HG02870 (cell line): ENCODE measurements at regions not wholly inside any gene's neighbourhood (a gene's known extent, or its start where the extent isn't known, plus 50 kb on each side); places are given as distances from the start of the nearest gene placed in this dataset.

ENCODE experiments used
- ATAC-seq: cut with Tn5 transposase; IDR thresholded peaks from one replicate; pipeline ENCODE4 v1.9.1; 2021; ENCODE audit warnings: mild to moderate bottlenecking, moderate library complexity; ENCODE audit not compliant: unreplicated experiment

DNA sequence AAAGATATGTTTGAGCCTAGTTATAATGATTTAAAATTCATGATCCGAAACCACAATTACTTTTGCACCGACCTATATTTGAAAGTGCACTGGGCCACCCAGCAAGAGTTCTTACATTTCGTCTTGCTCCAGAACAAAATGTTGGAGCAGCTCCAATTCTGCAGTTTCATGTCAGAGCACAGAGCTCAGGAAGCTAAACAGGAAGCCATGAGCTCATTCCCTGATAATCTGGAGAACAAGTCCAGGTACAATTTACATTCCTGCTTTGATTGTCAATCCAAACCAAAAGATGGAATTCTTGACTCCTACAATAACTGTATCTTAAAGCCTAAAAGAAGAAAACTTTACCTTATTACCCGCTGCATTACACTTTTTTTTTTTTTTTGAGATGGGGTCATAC is 131.8 kb downstream of the KCTD12 start:
- no peak for ATAC-seq

- no peak for ATAC-seq
These were observed 134.9 kb downstream of the KCTD12 start for GRCh38 chr13:76751278-76751677.

GRCh38 chr13:76750126-76750525 is 136.1 kb downstream of the KCTD12 start:
- no peak for ATAC-seq

DNA sequence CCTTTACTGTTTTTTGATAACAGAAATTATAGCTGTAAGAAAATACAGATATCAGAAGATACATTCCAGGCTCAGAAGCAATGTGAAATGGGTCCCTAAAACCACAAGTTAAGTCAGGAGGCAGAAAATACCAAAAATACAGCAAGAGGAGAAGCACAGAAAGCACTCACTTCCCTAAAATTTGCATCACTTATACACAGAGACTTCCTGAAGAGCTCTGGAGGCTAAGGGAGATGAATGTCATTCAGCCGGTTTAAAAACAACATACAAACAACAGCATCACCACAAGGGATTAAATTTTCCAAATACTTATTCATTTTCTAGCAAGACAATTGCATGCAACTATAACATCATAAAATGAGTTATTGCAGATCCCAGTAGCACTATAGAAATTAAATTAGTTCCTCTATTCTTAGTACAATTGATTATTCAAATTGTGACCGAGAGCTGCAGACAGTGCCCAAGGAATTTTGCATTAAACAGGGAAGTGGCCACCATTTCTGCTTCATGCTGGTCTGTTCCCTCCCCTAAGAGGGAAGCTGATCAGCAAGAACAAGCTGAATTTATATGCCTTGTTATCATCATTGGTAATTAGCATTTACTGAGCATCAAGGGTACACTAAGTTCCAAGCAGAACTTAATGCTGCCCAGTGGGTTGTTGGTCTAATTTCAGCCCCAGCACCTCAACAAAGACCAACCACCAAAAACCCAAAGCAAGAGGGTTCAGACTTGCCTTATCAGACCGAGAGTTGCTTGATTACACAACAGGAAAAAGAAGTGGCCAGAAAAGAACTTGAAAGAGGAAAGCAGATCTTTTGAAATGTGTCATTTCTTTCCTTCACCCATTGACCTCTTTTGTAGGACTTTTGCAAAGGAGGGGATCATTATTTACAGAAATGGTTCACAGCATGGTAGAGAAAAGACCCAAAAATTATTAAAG is 140.7 kb downstream of the KCTD12 start:
- ATAC-seq = peak; percentile 78

DNA sequence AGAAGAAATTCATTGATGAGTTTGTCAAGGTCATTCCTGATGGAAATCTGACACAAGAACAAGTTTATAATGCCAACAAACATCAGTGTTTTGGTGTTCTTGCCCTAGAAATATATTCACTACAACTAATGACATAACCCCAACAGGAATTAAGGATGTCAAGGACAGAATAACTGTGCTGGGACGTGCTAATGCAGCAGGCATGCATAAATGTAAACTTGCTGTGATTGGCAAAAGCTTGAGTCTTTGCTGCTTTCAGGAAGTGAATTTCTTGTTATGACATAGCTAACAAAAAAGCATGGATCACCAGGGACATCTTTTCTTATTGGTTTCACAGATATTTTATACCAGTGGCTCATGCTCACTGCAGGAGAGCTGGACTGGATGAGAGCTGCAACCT is 144.6 kb downstream of the KCTD12 start:
- ATAC-seq = no peak

GRCh38 chr13:76741046-76741445 is 145.2 kb downstream of the KCTD12 start:
- no peak for ATAC-seq

DNA sequence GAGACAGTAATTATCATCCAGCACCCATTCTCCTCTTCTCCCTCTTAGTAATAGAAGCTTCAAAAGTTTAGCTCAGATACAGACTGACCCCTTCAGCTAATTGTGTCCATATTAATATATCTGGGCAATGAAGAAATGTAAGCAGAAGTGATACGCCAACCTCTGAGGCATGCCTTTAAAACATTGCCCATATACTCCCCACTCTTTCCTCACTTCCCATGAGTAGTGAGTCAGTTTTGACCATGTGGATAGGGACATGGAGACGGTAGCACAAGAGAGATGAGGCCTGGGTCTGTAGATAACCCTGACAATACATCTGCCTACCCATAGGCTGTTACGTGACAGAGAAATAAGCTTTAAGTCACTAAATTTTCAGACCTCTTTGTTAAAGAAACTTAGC is 147.6 kb downstream of the KCTD12 start:
- no peak for ATAC-seq

DNA sequence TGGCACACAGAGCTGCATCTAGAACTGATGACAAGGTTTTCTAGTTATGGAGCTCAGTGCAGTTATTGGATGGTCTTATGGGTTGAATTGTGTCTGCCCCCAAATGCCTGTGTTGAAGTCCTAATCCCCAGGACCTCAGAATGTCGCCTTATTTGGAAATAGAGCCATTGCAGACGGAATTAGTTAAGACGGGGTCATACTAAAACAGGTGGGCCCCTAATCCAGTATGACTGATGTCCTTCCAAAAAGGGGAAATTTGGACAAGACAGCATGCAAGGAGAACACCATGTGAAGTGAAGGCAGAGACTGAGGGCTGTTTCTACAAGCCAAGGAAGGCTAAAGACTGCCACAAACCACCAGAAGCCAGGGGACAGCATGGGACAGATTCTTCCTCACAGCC is 148.7 kb downstream of the KCTD12 start:
- ATAC-seq = no peak

GRCh38 chr13:76735641-76736040 is 150.6 kb downstream of the KCTD12 start:
- ATAC-seq = peak; percentile 78

DNA sequence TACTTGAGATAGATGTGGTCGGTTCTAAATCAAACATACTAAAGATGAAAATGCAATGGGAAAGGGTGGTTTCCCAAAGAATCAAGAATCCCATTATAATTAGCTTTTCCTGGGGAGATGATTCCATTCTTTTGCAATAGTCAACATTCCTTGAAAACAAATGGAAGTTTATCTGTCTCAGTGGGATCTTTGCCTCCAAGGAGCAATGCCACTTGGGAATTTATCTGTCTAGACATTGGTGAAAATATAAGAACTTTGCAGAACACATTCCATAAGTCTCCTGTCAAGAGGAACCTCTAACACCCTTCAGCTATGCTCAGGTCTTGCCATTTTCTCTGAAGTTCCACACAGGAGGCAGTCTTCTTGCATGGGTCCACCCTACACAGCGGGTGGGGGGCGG is 152.5 kb downstream of the KCTD12 start:
- no peak for ATAC-seq

GRCh38 chr13:76732367-76732766 is 153.8 kb downstream of the KCTD12 start:
- no peak for ATAC-seq

- no peak for ATAC-seq
These were observed 156.0 kb downstream of the KCTD12 start for GRCh38 chr13:76730220-76730619.

DNA sequence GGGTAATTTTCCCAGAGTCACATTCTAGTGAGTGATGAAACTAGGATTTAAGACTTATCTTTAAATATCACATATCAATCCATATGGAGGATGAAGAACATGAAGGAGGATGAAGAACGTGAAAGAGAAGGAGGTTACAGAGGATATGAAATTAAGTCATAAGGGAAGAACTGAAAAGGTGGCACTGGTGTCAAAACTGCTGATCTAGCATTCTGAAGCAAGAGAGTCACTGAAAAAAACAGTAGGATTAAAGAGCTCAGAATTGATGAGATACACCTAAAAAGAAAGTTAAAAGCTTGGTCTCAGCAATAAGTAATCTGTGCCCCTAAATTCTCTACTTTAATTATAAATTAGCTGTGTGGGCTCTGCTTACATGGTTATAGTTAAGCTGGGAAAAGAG is 156.5 kb downstream of the KCTD12 start:
- no peak for ATAC-seq

- ATAC-seq = no peak
These were observed 160.3 kb downstream of the KCTD12 start for GRCh38 chr13:76725896-76726295.

GRCh38 chr13:76725211-76725610 is 161.0 kb downstream of the KCTD12 start:
- ATAC-seq = no peak

DNA sequence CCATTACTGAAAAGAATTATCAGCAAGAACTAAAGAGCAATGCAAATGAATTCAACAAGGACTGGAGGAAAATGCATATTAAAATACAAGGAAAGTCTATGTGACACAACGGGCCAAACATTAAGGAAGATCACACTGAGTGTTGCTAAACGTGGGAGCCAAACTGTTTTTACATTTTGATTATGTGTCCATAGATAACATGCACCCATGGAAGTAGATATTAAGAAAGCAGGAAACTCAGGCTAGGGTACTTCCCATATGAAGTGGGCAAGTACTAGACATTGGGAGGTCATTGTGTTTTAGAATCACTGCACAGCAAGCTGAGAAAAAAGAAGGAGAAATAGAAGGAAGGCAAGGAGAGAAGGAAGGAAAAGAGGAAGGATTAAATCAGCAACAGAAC is 161.8 kb downstream of the KCTD12 start:
- no peak for ATAC-seq

DNA sequence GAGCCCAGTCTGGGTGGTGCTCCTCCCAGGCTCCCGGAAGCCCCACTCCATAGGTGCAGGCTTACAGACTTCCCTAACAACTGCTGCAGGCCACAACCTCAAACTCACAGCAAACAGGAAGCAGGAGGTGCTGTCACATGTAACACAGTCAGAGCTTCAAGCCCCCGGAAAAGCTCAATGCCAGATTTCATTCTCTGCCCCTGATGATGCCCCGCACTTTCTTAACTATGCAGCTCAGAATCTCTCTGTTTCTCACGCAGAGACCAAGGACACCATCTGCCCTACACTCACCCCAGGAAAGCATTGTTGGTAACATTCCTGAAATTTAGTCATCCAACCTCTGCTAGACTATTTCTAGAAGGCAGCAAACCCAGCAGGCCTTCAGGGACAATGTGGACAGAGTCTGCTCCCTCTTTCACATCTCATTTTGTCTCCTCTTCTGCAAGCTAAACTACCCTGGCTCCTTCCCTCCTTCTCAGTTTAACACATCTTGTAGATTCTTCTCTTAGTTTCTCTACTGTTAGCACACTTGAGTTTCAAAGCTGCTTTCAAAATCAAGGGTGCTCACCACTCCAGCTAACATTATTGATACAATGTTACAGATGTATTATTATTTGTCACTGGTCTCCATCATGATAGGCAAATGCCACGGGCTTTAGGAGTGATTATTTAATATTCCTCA is 162.5 kb downstream of the KCTD12 start:
- ATAC-seq = peak; percentile 78

DNA sequence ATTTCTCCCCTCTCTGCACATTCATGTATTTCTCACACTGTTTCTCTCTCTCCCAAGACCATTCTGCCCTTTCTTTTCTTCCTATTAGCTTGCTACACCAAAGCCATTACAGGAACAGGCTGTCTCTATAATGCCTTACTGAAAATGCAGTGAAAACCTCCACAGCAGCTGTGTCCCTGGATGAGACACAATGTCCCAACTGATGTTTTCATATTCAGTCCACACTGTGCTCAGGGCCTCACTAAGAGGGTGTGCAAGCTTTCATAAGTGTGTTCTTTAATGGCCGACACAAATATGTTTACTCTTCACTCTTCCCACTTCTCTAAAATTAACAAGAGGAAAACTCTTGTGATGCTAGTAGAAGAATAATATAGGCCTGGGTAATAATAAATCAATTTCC is 163.4 kb downstream of the KCTD12 start:
- ATAC-seq = no peak

GRCh38 chr13:76720821-76721220 is 165.4 kb downstream of the KCTD12 start:
- no peak for ATAC-seq

DNA sequence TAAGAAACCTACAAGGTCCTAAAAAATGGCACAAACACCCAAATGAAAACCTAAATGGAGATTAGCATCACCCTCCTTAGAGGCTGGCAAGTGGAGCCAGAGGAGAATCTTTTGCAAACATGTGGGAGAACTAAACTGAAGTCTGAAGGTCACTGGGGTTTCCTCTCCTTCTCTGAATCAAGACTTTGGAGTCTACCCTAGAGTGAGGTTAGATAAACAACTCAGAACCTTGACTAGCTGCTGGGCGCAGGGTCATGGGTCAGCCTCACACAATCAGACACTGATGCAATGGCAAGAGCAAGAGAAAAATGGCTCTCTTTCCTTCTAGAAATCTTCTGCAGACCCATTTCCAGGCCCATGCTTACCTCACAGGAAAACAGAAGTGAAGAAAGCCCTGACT is 165.8 kb downstream of the KCTD12 start:
- ATAC-seq = no peak

- ATAC-seq = no peak
These were observed 166.2 kb downstream of the KCTD12 start for GRCh38 chr13:76719955-76720354.

GRCh38 chr13:76717092-76717491 is 169.1 kb downstream of the KCTD12 start:
- ATAC-seq = no peak
